B cell (primary cell): ENCODE measurements at regions not wholly inside any gene's neighbourhood (a gene's known extent, or its start where the extent isn't known, plus 50 kb on each side); places are given as distances from the start of the nearest gene placed in this dataset.

Experiments used
- ATAC-seq: fragments of 200-7000 bp; cut with Tn5 transposase; one replicate; pipeline ENCODE4 v1.10.0; 2021; ENCODE audit warnings: low read depth, mild to moderate bottlenecking, moderate number of reproducible peaks, moderate library complexity
- CTCF ChIA-PET: fragments of 350-600 bp; sonication (Branson Sonifier 250); formaldehyde crosslinking; loops from one replicate; lab custom pipeline; 2021; ENCODE audit warnings: antibody characterized with exemption, inconsistent platforms; lab: Charles Lee
- POLR2A ChIA-PET: fragments of 350-600 bp; sonication (Branson Sonifier 250); formaldehyde crosslinking; loops from one replicate; lab custom pipeline; 2021; ENCODE audit warnings: antibody characterized with exemption; lab: Charles Lee
- DNase-seq: peaks from one replicate; pipeline ENCODE4 v3.0.0; 2013
- H2AFZ ChIP-seq: 2 replicates; pipeline ENCODE4 v1.6.1; 2012; ENCODE audit warnings: mild to moderate bottlenecking, low read depth, low read length; ENCODE audit not compliant: insufficient read depth, poor library complexity, severe bottlenecking
- H3K27ac ChIP-seq, 2 donors: 1 replicate in 1 of 2; 2 replicates in 1 of 2; pipeline ENCODE4 v1.5.1; 2012 to 2013; ENCODE audit warnings: low read length in 2 of 2, mild to moderate bottlenecking in 2 of 2, moderate library complexity in 1 of 2
- H3K27me3 ChIP-seq, 4 experiments: fragments of 200-600 bp in 1 of 4; sonication (generic) in 1 of 4; replicated peaks in 1 of 4; 1 replicate in 2 of 4; 2 replicates in 2 of 4; pipeline versions ENCODE4 v1.6.1 to v1.7.0; 2013 to 2016; ENCODE audit warnings: low read length in 3 of 4, mild to moderate bottlenecking in 2 of 4, mixed read lengths in 1 of 4, moderate library complexity in 1 of 4; ENCODE audit not compliant: insufficient read depth in 4 of 4, control insufficient read depth in 3 of 4; ENCODE audit errors: control extremely low read depth in 1 of 4
- H3K36me3 ChIP-seq, 2 experiments: replicated peaks in 1 of 2; 1 replicate in 1 of 2; 2 replicates in 1 of 2; pipeline versions ENCODE4 v1.6.1 to v1.7.1; 2013; ENCODE audit warnings: low read length in 1 of 2; ENCODE audit not compliant: insufficient read depth in 2 of 2, control insufficient read depth in 1 of 2; ENCODE audit errors: control extremely low read depth in 1 of 2, extremely low read depth in 1 of 2
- H3K4me1 ChIP-seq, 2 donors: fragments of 200-600 bp in 1 of 2; sonication (generic) in 1 of 2; 1 replicate in 1 of 2; 2 replicates in 1 of 2; pipeline versions ENCODE4 v1.5.1 to v1.6.1; 2013 to 2017; ENCODE audit warnings: low read length in 2 of 2; ENCODE audit not compliant: control insufficient read depth in 2 of 2, insufficient read depth in 2 of 2
- H3K4me2 ChIP-seq: replicated peaks from 2 replicates; pipeline ENCODE3; 2012; ENCODE audit warnings: mild to moderate bottlenecking, low read depth, low read length; ENCODE audit not compliant: poor library complexity, severe bottlenecking
- H3K4me3 ChIP-seq, 5 experiments: fragments of 200-600 bp in 1 of 5; sonication (generic) in 1 of 5; 1 replicate in 3 of 5; 2 replicates in 2 of 5; pipeline versions ENCODE4 v1.5.1 to v1.7.0; 2011 to 2016; ENCODE audit warnings: low read length in 4 of 5, mild to moderate bottlenecking in 4 of 5, low read depth in 2 of 5, control low read depth in 1 of 5, moderate library complexity in 1 of 5; ENCODE audit not compliant: insufficient read depth in 1 of 5; ENCODE audit errors: control extremely low read depth in 1 of 5, extremely low read depth in 1 of 5
- H3K79me2 ChIP-seq: fragments of 200-600 bp; sonication (generic); one replicate; pipeline ENCODE4 v1.6.0; 2016; ENCODE audit warnings: low read length; ENCODE audit not compliant: control insufficient read depth, insufficient read depth
- H3K9ac ChIP-seq: fragments of 200-600 bp; sonication (generic); 2 replicates; pipeline ENCODE4 v1.6.1; 2017; ENCODE audit warnings: mild to moderate bottlenecking, low read length, moderate library complexity
- H3K9me3 ChIP-seq, 3 donors: one replicate each; pipeline versions ENCODE4 v1.6.1 to v1.7.1; 2013; ENCODE audit warnings: low read length in 2 of 3; ENCODE audit not compliant: control insufficient read depth in 2 of 3, insufficient read depth in 1 of 3; ENCODE audit errors: control extremely low read depth in 1 of 3
- H4K20me1 ChIP-seq: 2 replicates; pipeline ENCODE4 v1.6.0; 2012; ENCODE audit warnings: mild to moderate bottlenecking, low read length; ENCODE audit not compliant: insufficient read depth, control insufficient read depth, poor library complexity, severe bottlenecking
- H3K27ac Mint-ChIP-seq: one replicate; pipeline ENCODE4 v1.8.0; 2021; ENCODE audit warnings: mixed read lengths
- H3K27me3 Mint-ChIP-seq: one replicate; pipeline ENCODE4 v1.8.0; 2021; ENCODE audit warnings: mixed read lengths
- H3K4me1 Mint-ChIP-seq: one replicate; pipeline ENCODE4 v1.8.0; 2021; ENCODE audit warnings: mixed read lengths
- H3K4me3 Mint-ChIP-seq: one replicate; pipeline ENCODE4 v1.8.0; 2021; ENCODE audit warnings: mixed read lengths
- H3K9me3 Mint-ChIP-seq: one replicate; pipeline ENCODE4 v1.8.0; 2022; ENCODE audit warnings: mixed read lengths; ENCODE audit not compliant: insufficient read depth
- CTCF ChIP-seq: fragments of 200-600 bp; IDR thresholded peaks from one replicate; pipeline ENCODE4 v1.8.0; 2022; ENCODE audit warnings: antibody characterized with exemption, mild to moderate bottlenecking
- EZH2 ChIP-seq: IDR thresholded peaks from 2 replicates; pipeline ENCODE4 v1.6.1; 2012; ENCODE audit warnings: borderline replicate concordance, low read depth, mild to moderate bottlenecking, moderate library complexity, low read length; ENCODE audit not compliant: insufficient read depth, poor library complexity, severe bottlenecking
- WGBS: methylation state at CpG from one replicate; pipeline ENCODE4 v1.1.5; 2013; ENCODE audit warnings: missing lambda C conversion rate; ENCODE audit not compliant: insufficient coverage; 5-methylcytosine and 5-hydroxymethylcytosine counted together
- intact Hi-C: fragments of 100-400 bp; cut with micrococcal nuclease; formaldehyde crosslinking; loops from one replicate; pipeline ENCODE4 v1.10.0; 2022

- no peaks in the 10 kb centered on the region for H3K4me1 ChIP-seq
- WGBS, result 91% methylated on average over 3 of the region's 7 CpGs
- no peak for DNase-seq
- H3K9me3 ChIP-seq, result no peaks in the 10 kb centered on the region
- TF ChIP-seq CTCF, result no peak
- TF ChIP-seq EZH2, result no peak
- H3K36me3 ChIP-seq, result no peaks in the 10 kb centered on the region
- Mint-ChIP-seq H3K9me3 (no peaks in the 10 kb centered on the region), H3K4me3 (no peak overlapping the region), H3K27me3 (peaks cover 4% of the 10 kb centered on the region), H3K27ac (no peak overlapping the region), H3K4me1 (peaks cover 4% of the 10 kb centered on the region)
- H3K4me3 ChIP-seq, result no peak overlapping the region
- intact Hi-C loops, result no loop called here
- H3K27ac ChIP-seq, result no peak overlapping the region
- H3K27me3 ChIP-seq, result no peaks in the 10 kb centered on the region
- no peaks in the 10 kb centered on the region for H4K20me1 ChIP-seq
- H2AFZ ChIP-seq, result no peak overlapping the region
- no peak overlapping the region for H3K9ac ChIP-seq
- no peak for ATAC-seq
- no peak overlapping the region for H3K4me2 ChIP-seq
- no peaks in the 10 kb centered on the region for H3K79me2 ChIP-seq
- POLR2A ChIA-PET, result no interaction called here
- CTCF ChIA-PET, result no interaction called here
These were observed 126.7 kb upstream of the PRICKLE2 start for GRCh38 chr3:64351713-64352638.

DNA sequence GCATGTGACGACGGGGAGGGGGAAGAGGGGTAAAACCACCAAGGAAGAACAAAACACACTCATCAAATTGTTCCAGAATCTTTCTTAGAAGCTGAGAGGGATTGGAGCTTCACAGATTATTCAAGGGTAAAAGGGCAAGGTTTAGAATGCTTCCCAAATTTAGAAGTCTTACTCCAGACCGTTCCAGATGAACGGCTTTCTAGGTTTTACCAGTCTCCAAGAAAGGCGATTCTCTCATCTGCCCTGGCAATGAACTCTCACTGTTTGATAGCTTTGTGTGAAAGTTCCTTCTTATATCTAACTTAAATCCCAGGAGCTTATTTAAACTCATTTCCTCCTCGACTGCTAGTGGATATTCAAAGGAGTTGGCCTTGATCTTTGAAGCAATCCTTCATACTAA lies 124.3 kb upstream of the PRICKLE2 start:
- no peak for TF ChIP-seq CTCF
- Histone ChIP-seq H3K4me3 (no peak overlapping the region), H3K36me3 (no peaks in the 10 kb centered on the region), H3K9me3 (no peaks in the 10 kb centered on the region), H3K4me1 (no peaks in the 10 kb centered on the region), H2AFZ (no peak overlapping the region), H3K4me2 (no peak overlapping the region), H3K79me2 (no peaks in the 10 kb centered on the region), H4K20me1 (no peaks in the 10 kb centered on the region), H3K27me3 (no peaks in the 10 kb centered on the region), H3K9ac (no peak overlapping the region), H3K27ac (no peak overlapping the region)
- peaks cover 4% of the 10 kb centered on the region for H3K27me3 Mint-ChIP-seq
- H3K4me1 Mint-ChIP-seq, result no peaks in the 10 kb centered on the region
- ChIA-PET POLR2A (no interaction called here), CTCF (interaction anchor here (0.9 kb wide), 1 partner anchor 10 kb away, joined by 9 read pairs; no protein-coding TSS in a partner anchor)
- DNase-seq (no peak), ATAC-seq (no peak)
- H3K9me3 Mint-ChIP-seq, result no peaks in the 10 kb centered on the region
- intact Hi-C loops, result no loop called here
- no peak overlapping the region for H3K27ac Mint-ChIP-seq
- WGBS, result no CpG with 5 or more reads among the region's 6 CpGs
- no peak overlapping the region for H3K4me3 Mint-ChIP-seq
